ENCODE measurements at regions not wholly inside any gene's neighbourhood (a gene's known extent, or its start where the extent isn't known, plus 50 kb on each side); places are given as distances from the start of the nearest gene placed in this dataset.
A peak's percentile ranks its signal among the peaks of the same experiment; 100 is the strongest.

- no peak for DNase-seq
Measured at GRCh38 chrX:40484408-40485091, 96.2 kb upstream of the ATP6AP2 start.

GRCh38 chrX:40483502-40483901, 97.3 kb upstream of the ATP6AP2 start:
- no peak for DNase-seq

GRCh38 chrX:40479777-40480318, 100.9 kb upstream of the ATP6AP2 start:
- DNase-seq = no peak

GRCh38 chrX:40478474-40479065, 102.2 kb upstream of the ATP6AP2 start:
- no peak for DNase-seq

- DNase-seq = no peak
Measured at GRCh38 chrX:40476958-40477357, 103.8 kb upstream of the ATP6AP2 start.

GRCh38 chrX:40474645-40475044, 106.1 kb upstream of the ATP6AP2 start:
- DNase-seq = no peak

- no peak for DNase-seq
Measured at GRCh38 chrX:40474205-40474626, 106.6 kb upstream of the ATP6AP2 start.

GRCh38 chrX:40473460-40474204, 107.1 kb upstream of the ATP6AP2 start:
- no peak for DNase-seq

GRCh38 chrX:40471965-40472648, 108.7 kb upstream of the ATP6AP2 start:
- peak; percentile 9 to 18 for DNase-seq

GRCh38 chrX:40470830-40471429, 109.8 kb upstream of the ATP6AP2 start:
- no peak for DNase-seq

- DNase-seq = no peak
Measured at GRCh38 chrX:40469316-40469715, 111.5 kb upstream of the ATP6AP2 start.

GRCh38 chrX:40468033-40468846, 112.5 kb upstream of the ATP6AP2 start:
- DNase-seq = peak; percentile 37 to 55

GRCh38 chrX:40467454-40467853, 113.3 kb upstream of the ATP6AP2 start:
- DNase-seq = no peak

GRCh38 chrX:40465735-40466551, 114.8 kb upstream of the ATP6AP2 start:
- DNase-seq = no peak

GRCh38 chrX:40462795-40463194, 118.0 kb upstream of the ATP6AP2 start:
- DNase-seq = no peak

GRCh38 chrX:40460926-40461325, 119.8 kb upstream of the ATP6AP2 start:
- DNase-seq = no peak

- no peak for DNase-seq
Measured at GRCh38 chrX:40459571-40460158, 121.1 kb upstream of the ATP6AP2 start.

GRCh38 chrX:40457406-40457805, 123.4 kb upstream of the ATP6AP2 start:
- no peak for DNase-seq

- no peak for DNase-seq
Measured at GRCh38 chrX:40452031-40452430, 128.7 kb upstream of the ATP6AP2 start.

GRCh38 chrX:40449956-40450706, 130.6 kb upstream of the ATP6AP2 start:
- no peak for DNase-seq

All from activated CD4-positive, alpha-beta T cell treated with anti-CD3 and anti-CD28 coated beads, Interleukin-2, amount 50 U/mL, for 48 hours (primary cell).